GM10266 (cell line): ENCODE measurements at regions not wholly inside any gene's neighbourhood (a gene's known extent, or its start where the extent isn't known, plus 50 kb on each side); places are given as distances from the start of the nearest gene placed in this dataset.
"Not testable (repeated sequence)": the region's sequence is repeated elsewhere in the genome, so short reads cannot be mapped to it uniquely, and the experiment has no call there.

ENCODE experiments used
- DNase-seq: peaks from one replicate; pipeline ENCODE4 v3.0.0; 2012; ENCODE audit errors: extremely low spot score

GRCh38 chr9:41771693-41772092, 357.5 kb downstream of the CNTNAP3B start:
- DNase-seq = not testable (repeated sequence)

GRCh38 chr9:41754822-41755221, 374.4 kb downstream of the CNTNAP3B start:
- DNase-seq = not testable (repeated sequence)

GRCh38 chr9:41754403-41754802, 374.8 kb downstream of the CNTNAP3B start:
- DNase-seq = not testable (repeated sequence)

GRCh38 chr9:41741897-41742296, 387.3 kb downstream of the CNTNAP3B start:
- not testable (repeated sequence) for DNase-seq

- not testable (repeated sequence) for DNase-seq
Measured at GRCh38 chr9:41741173-41741572, 388.1 kb downstream of the CNTNAP3B start.

GRCh38 chr9:41738681-41739080, 390.5 kb downstream of the CNTNAP3B start:
- not testable (repeated sequence) for DNase-seq

GRCh38 chr9:41699190-41699589, 430.0 kb downstream of the CNTNAP3B start:
- not testable (repeated sequence) for DNase-seq

- not testable (repeated sequence) for DNase-seq
Measured at GRCh38 chr9:41697080-41697479, 432.1 kb downstream of the CNTNAP3B start.

- DNase-seq = not testable (repeated sequence)
Measured at GRCh38 chr9:41679312-41679711, 449.9 kb downstream of the CNTNAP3B start.

- not testable (repeated sequence) for DNase-seq
Measured at GRCh38 chr9:41663497-41664036, 465.7 kb downstream of the CNTNAP3B start.

GRCh38 chr9:41658706-41659105, 469.6 kb upstream of the ZNG1F start:
- not testable (repeated sequence) for DNase-seq

GRCh38 chr9:41658116-41658515, 469.0 kb upstream of the ZNG1F start:
- not testable (repeated sequence) for DNase-seq

GRCh38 chr9:41657141-41657540, 468.0 kb upstream of the ZNG1F start:
- not testable (repeated sequence) for DNase-seq

GRCh38 chr9:41655071-41655554, 466.0 kb upstream of the ZNG1F start:
- not testable (repeated sequence) for DNase-seq

GRCh38 chr9:41654349-41654748, 465.2 kb upstream of the ZNG1F start:
- DNase-seq = not testable (repeated sequence)

- not testable (repeated sequence) for DNase-seq
Measured at GRCh38 chr9:41653560-41654340, 464.6 kb upstream of the ZNG1F start.

GRCh38 chr9:41652800-41653199, 463.7 kb upstream of the ZNG1F start:
- DNase-seq = not testable (repeated sequence)

GRCh38 chr9:41652100-41652713, 463.1 kb upstream of the ZNG1F start:
- DNase-seq = not testable (repeated sequence)

- not testable (repeated sequence) for DNase-seq
Measured at GRCh38 chr9:41650086-41650485, 461.0 kb upstream of the ZNG1F start.

- DNase-seq = not testable (repeated sequence)
Measured at GRCh38 chr9:41648564-41648963, 459.4 kb upstream of the ZNG1F start.

- not testable (repeated sequence) for DNase-seq
Measured at GRCh38 chr9:41646246-41646645, 457.1 kb upstream of the ZNG1F start.
